ENCODE measurements at regions not wholly inside any gene's neighbourhood (a gene's known extent, or its start where the extent isn't known, plus 50 kb on each side); places are given as distances from the start of the nearest gene placed in this dataset.

- TF ChIP-seq CTCF (IDR thresholded peaks at IDR 0.05) (no peak), EZH2 (IDR thresholded peaks at IDR 0.05) (no peak), EZH2phosphoT487 (IDR thresholded peaks at IDR 0.05) (no peak)
- Histone ChIP-seq H3K79me2 (ENCODE audit: low read depth) (no peaks in the 10 kb centered on the region), H3K36me3 (no peaks in the 10 kb centered on the region), H3K27me3 (no peaks in the 10 kb centered on the region), H2AFZ (replicated peaks) (no peak overlapping the region), H3F3A (ENCODE audit: low read depth) (no peaks in the 10 kb centered on the region), H3K9ac (no peak overlapping the region), H3K9me3 (ENCODE audit: low read depth) (no peaks in the 10 kb centered on the region), H4K20me1 (ENCODE audit: low read depth) (no peaks in the 10 kb centered on the region), H3K4me1 (peaks cover 5% of the 10 kb centered on the region), H3K27ac (no peak overlapping the region), H3K4me3 (no peak overlapping the region), H3K4me2 (no peak overlapping the region)
- H3K27me3 Mint-ChIP-seq (ENCODE audit: insufficient read depth, low read depth): no peaks in the 10 kb centered on the region
- no peak for DNase-seq (ENCODE audit: low spot score)
- H3K27ac Mint-ChIP-seq: no peak overlapping the region
- H3K36me3 Mint-ChIP-seq: no peaks in the 10 kb centered on the region
- H3K9me3 Mint-ChIP-seq: no peaks in the 10 kb centered on the region
- no peak overlapping the region for H3K4me3 Mint-ChIP-seq
- H3K4me1 Mint-ChIP-seq: peaks cover 4% of the 10 kb centered on the region
These were observed 313.0 kb upstream of the DEFB112 start for GRCh38 chr6:50362706-50363105.

GRCh38 chr6:50369996-50370395 is 320.3 kb upstream of the DEFB112 start:
- H3K27me3 ChIP-seq: no peaks in the 10 kb centered on the region
- no peaks in the 10 kb centered on the region for H3K36me3 Mint-ChIP-seq
- H3K27ac Mint-ChIP-seq: no peak overlapping the region
- peaks cover under 1% of the 10 kb centered on the region for H3K9me3 ChIP-seq (ENCODE audit: low read depth)
- H3K79me2 ChIP-seq (ENCODE audit: low read depth): no peaks in the 10 kb centered on the region
- H3K4me3 ChIP-seq: no peak overlapping the region
- no peak overlapping the region for H2AFZ ChIP-seq (replicated peaks)
- no peak overlapping the region for H3K4me2 ChIP-seq
- H3K27me3 Mint-ChIP-seq (ENCODE audit: insufficient read depth, low read depth): no peaks in the 10 kb centered on the region
- no peak overlapping the region for H3K4me3 Mint-ChIP-seq
- no peaks in the 10 kb centered on the region for H3F3A ChIP-seq (ENCODE audit: low read depth)
- H3K9me3 Mint-ChIP-seq: no peaks in the 10 kb centered on the region
- no peaks in the 10 kb centered on the region for H4K20me1 ChIP-seq (ENCODE audit: low read depth)
- no peak for DNase-seq (ENCODE audit: low spot score)
- H3K4me1 ChIP-seq: no peaks in the 10 kb centered on the region
- no peak overlapping the region for H3K27ac ChIP-seq
- H3K4me1 Mint-ChIP-seq: no peaks in the 10 kb centered on the region
- TF ChIP-seq EZH2phosphoT487 (IDR thresholded peaks at IDR 0.05) (no peak), CTCF (IDR thresholded peaks at IDR 0.05) (no peak), EZH2 (IDR thresholded peaks at IDR 0.05) (no peak)
- no peaks in the 10 kb centered on the region for H3K36me3 ChIP-seq
- no peak overlapping the region for H3K9ac ChIP-seq

GRCh38 chr6:50380406-50381098 is 330.8 kb upstream of the DEFB112 start:
- Histone ChIP-seq H4K20me1 (ENCODE audit: low read depth) (no peaks in the 10 kb centered on the region), H3K4me3 (no peak overlapping the region), H2AFZ (replicated peaks) (peak overlapping the region; percentile 36), H3K36me3 (no peaks in the 10 kb centered on the region), H3K27me3 (no peaks in the 10 kb centered on the region), H3K27ac (no peak overlapping the region), H3F3A (ENCODE audit: low read depth) (no peaks in the 10 kb centered on the region), H3K79me2 (ENCODE audit: low read depth) (no peaks in the 10 kb centered on the region), H3K4me2 (no peak overlapping the region), H3K9ac (no peak overlapping the region), H3K4me1 (no peaks in the 10 kb centered on the region), H3K9me3 (ENCODE audit: low read depth) (peaks cover under 1% of the 10 kb centered on the region)
- Mint-ChIP-seq H3K4me3 (no peak overlapping the region), H3K27me3 (ENCODE audit: insufficient read depth, low read depth) (no peaks in the 10 kb centered on the region), H3K27ac (no peak overlapping the region), H3K36me3 (no peaks in the 10 kb centered on the region), H3K9me3 (peaks cover 1% of the 10 kb centered on the region), H3K4me1 (no peaks in the 10 kb centered on the region)
- TF ChIP-seq EZH2phosphoT487 (IDR thresholded peaks at IDR 0.05) (no peak), EZH2 (IDR thresholded peaks at IDR 0.05) (no peak), CTCF (IDR thresholded peaks at IDR 0.05) (no peak)
- DNase-seq (ENCODE audit: low spot score): no peak

All from neural progenitor cell (in vitro differentiated cells).